GM18870 (cell line): ENCODE measurements at regions not wholly inside any gene's neighbourhood (a gene's known extent, or its start where the extent isn't known, plus 50 kb on each side); places are given as distances from the start of the nearest gene placed in this dataset.

Experiments
- ATAC-seq: cut with Tn5 transposase; IDR thresholded peaks from one replicate; pipeline ENCODE4 v1.9.1; 2021; ENCODE audit warnings: moderate library complexity; ENCODE audit not compliant: unreplicated experiment

- ATAC-seq = no peak
Observed at GRCh38 chr5:68161156-68161555, 54.4 kb upstream of the PIK3R1 start.

- no peak for ATAC-seq
Observed at GRCh38 chr5:68159224-68159951, 56.2 kb upstream of the PIK3R1 start.

- ATAC-seq = no peak
Observed at GRCh38 chr5:68155940-68156339, 59.6 kb upstream of the PIK3R1 start.

GRCh38 chr5:68154119-68154857, 61.3 kb upstream of the PIK3R1 start:
- no peak for ATAC-seq

GRCh38 chr5:68151812-68152211, 63.7 kb upstream of the PIK3R1 start:
- no peak for ATAC-seq

- ATAC-seq = no peak
Observed at GRCh38 chr5:68149189-68149588, 66.4 kb upstream of the PIK3R1 start.

GRCh38 chr5:68148096-68148495, 67.5 kb upstream of the PIK3R1 start:
- peak; percentile 45 for ATAC-seq

- ATAC-seq = peak; percentile 6
Observed at GRCh38 chr5:68147659-68148058, 67.9 kb upstream of the PIK3R1 start.

GRCh38 chr5:68141494-68141893, 74.1 kb upstream of the PIK3R1 start:
- peak; percentile 36 for ATAC-seq

- no peak for ATAC-seq
Observed at GRCh38 chr5:68140763-68141162, 74.8 kb upstream of the PIK3R1 start.

GRCh38 chr5:68139611-68140441, 75.7 kb upstream of the PIK3R1 start:
- no peak for ATAC-seq

- ATAC-seq = no peak
Observed at GRCh38 chr5:68137511-68138140, 77.9 kb upstream of the PIK3R1 start.

- no peak for ATAC-seq
Observed at GRCh38 chr5:68134669-68135313, 80.8 kb upstream of the PIK3R1 start.

- ATAC-seq = no peak
Observed at GRCh38 chr5:68134033-68134668, 81.4 kb upstream of the PIK3R1 start.

GRCh38 chr5:68130253-68130652, 85.3 kb upstream of the PIK3R1 start:
- ATAC-seq = no peak

- ATAC-seq = no peak
Observed at GRCh38 chr5:68129364-68129763, 86.2 kb upstream of the PIK3R1 start.

- no peak for ATAC-seq
Observed at GRCh38 chr5:68126886-68127285, 88.7 kb upstream of the PIK3R1 start.

- no peak for ATAC-seq
Observed at GRCh38 chr5:68122439-68123328, 92.9 kb upstream of the PIK3R1 start.

- ATAC-seq = no peak
Observed at GRCh38 chr5:68116868-68117411, 98.6 kb upstream of the PIK3R1 start.
